Neural crest cell (in vitro differentiated cells): ENCODE measurements at regions not wholly inside any gene's neighbourhood (a gene's known extent, or its start where the extent isn't known, plus 50 kb on each side); places are given as distances from the start of the nearest gene placed in this dataset.
A peak's percentile ranks its signal among the peaks of the same experiment; 100 is the strongest.

Experiments
- DNase-seq: peaks from one replicate; pipeline ENCODE4 v3.0.0; 2021; ENCODE audit warnings: low read depth, mixed read lengths, low spot score
- H3K27ac Mint-ChIP-seq: one replicate; pipeline ENCODE4 v1.8.0; 2021; ENCODE audit warnings: mild to moderate bottlenecking, mixed read lengths; ENCODE audit not compliant: unreplicated experiment
- H3K27me3 Mint-ChIP-seq: 2 replicates; pipeline ENCODE4 v1.8.0; 2021; ENCODE audit warnings: low read depth, mild to moderate bottlenecking, mixed read lengths
- H3K36me3 Mint-ChIP-seq: 2 replicates; pipeline ENCODE4 v1.8.0; 2021; ENCODE audit warnings: low read depth, mild to moderate bottlenecking, mixed read lengths
- H3K4me1 Mint-ChIP-seq: 2 replicates; pipeline ENCODE4 v1.8.0; 2021; ENCODE audit warnings: mixed read lengths
- H3K4me3 Mint-ChIP-seq: one replicate; pipeline ENCODE4 v1.8.0; 2021; ENCODE audit warnings: mild to moderate bottlenecking, mixed read lengths
- H3K9me3 Mint-ChIP-seq: 2 replicates; pipeline ENCODE4 v1.8.0; 2021; ENCODE audit warnings: mixed read lengths
- TF ChIP-seq, protein P1 (sequence below): fragments of 200-600 bp; sonication (generic); conservative IDR thresholded peaks from 2 replicates; pipeline ENCODE4 v1.5.0; 2021; ENCODE audit warnings: antibody characterized with exemption, mild to moderate bottlenecking

DNA sequence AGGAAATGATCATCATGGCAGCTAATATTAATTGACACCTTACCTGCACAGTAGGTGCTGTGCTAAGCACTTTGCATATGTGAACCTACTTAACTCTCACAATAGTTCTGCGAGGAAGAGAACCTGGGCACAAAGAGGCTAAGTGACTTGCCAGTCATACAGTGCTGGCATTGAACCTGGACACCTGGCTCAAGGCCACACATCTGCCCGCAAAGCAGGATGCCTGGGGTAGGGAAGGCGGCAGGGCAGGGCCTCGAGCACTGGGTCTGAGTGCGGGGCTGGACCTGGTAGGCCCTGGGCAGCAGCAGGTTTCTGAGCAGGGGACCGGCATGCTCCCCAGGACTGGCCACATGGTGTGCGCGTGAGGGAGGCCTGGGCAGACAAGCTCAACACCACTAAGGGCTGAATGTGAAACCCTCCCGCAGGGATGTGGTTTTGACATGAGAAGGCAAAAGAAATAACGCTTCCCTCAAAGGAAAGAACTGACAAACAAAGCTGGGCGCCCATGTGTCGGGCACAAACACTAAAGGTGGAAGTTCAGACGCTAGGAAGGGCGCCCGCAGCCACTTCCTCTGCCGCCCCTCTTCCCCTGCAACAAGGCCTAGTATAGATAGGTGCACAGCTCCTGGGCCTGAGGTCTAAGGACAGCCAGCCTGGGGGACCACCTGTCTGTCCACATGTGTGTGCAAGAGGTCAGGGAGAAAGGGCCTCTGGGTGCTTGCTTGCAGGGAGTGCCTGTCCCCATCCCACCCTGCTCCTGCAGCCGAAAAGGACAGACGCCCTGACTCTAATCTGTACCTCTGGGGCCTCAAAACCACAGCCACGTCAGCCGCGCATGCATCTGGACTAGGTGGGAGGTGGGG lies 92.5 kb downstream of the ZFP36L2 start:
- TF ChIP-seq, protein P1, sequence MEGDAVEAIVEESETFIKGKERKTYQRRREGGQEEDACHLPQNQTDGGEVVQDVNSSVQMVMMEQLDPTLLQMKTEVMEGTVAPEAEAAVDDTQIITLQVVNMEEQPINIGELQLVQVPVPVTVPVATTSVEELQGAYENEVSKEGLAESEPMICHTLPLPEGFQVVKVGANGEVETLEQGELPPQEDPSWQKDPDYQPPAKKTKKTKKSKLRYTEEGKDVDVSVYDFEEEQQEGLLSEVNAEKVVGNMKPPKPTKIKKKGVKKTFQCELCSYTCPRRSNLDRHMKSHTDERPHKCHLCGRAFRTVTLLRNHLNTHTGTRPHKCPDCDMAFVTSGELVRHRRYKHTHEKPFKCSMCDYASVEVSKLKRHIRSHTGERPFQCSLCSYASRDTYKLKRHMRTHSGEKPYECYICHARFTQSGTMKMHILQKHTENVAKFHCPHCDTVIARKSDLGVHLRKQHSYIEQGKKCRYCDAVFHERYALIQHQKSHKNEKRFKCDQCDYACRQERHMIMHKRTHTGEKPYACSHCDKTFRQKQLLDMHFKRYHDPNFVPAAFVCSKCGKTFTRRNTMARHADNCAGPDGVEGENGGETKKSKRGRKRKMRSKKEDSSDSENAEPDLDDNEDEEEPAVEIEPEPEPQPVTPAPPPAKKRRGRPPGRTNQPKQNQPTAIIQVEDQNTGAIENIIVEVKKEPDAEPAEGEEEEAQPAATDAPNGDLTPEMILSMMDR: no peak
- no peak overlapping the region for H3K4me3 Mint-ChIP-seq
- peaks cover 49% of the 10 kb centered on the region for H3K4me1 Mint-ChIP-seq
- DNase-seq: no peak
- no peaks in the 10 kb centered on the region for H3K27me3 Mint-ChIP-seq
- no peaks in the 10 kb centered on the region for H3K9me3 Mint-ChIP-seq
- H3K27ac Mint-ChIP-seq: no peak overlapping the region
- H3K36me3 Mint-ChIP-seq: no peaks in the 10 kb centered on the region

DNA sequence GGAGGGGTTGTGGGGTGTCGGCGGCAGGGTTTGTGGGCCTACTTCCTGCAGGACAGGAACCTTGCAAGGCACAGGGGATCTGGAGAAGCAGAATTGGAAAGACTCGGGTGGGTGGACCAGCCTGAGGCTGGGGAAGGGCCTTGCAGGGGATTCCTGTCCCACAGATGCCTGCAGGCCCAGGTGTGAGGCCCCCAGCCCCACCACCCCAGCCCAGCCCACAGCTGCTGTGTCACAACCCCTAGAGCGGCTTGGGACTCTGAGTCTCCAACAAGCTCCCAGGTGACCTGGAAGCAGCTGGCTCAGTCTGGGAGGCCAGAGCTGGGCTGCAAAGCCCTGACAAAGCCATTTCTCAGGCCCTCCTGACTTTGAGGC lies 93.1 kb downstream of the ZFP36L2 start:
- no peak overlapping the region for H3K27ac Mint-ChIP-seq
- H3K27me3 Mint-ChIP-seq: no peaks in the 10 kb centered on the region
- TF ChIP-seq, protein P1: no peak
- no peaks in the 10 kb centered on the region for H3K36me3 Mint-ChIP-seq
- H3K4me1 Mint-ChIP-seq: peaks cover 50% of the 10 kb centered on the region
- no peak for DNase-seq
- no peak overlapping the region for H3K4me3 Mint-ChIP-seq
- no peaks in the 10 kb centered on the region for H3K9me3 Mint-ChIP-seq

DNA sequence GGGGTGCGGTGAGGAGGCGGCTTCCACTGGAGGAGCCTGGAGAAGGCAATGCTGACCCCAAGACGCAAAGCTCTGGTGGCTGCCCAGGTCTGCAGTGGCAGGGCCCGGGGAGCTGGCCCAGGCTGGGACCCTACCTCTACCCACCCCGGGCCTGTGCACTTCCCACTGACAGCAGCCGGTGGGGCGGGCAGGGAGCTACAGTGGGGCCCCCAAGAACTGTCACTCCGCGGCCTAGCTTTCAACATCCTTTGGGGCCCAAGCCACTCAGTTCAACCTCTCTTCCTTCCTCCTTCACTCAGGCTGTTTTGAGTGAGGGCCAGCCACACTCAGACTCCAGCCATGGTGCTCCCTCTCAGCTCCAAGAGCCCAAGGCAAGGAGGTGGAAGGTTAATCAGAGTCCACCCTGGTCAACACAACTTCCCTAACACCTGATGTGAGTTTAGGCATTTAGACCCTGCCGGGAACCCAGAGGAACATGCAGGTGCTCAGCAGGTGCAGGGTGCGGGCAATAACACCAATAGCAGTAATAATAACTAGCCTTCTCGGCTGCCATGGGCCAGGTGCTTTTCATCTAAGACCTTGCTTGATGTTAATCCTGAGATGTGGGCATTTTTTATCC lies 93.6 kb downstream of the ZFP36L2 start:
- peaks cover 51% of the 10 kb centered on the region for H3K4me1 Mint-ChIP-seq
- H3K27me3 Mint-ChIP-seq: no peaks in the 10 kb centered on the region
- no peak for DNase-seq
- TF ChIP-seq, protein P1: no peak
- H3K27ac Mint-ChIP-seq: no peak overlapping the region
- H3K9me3 Mint-ChIP-seq: no peaks in the 10 kb centered on the region
- H3K4me3 Mint-ChIP-seq: no peak overlapping the region
- no peaks in the 10 kb centered on the region for H3K36me3 Mint-ChIP-seq

DNA sequence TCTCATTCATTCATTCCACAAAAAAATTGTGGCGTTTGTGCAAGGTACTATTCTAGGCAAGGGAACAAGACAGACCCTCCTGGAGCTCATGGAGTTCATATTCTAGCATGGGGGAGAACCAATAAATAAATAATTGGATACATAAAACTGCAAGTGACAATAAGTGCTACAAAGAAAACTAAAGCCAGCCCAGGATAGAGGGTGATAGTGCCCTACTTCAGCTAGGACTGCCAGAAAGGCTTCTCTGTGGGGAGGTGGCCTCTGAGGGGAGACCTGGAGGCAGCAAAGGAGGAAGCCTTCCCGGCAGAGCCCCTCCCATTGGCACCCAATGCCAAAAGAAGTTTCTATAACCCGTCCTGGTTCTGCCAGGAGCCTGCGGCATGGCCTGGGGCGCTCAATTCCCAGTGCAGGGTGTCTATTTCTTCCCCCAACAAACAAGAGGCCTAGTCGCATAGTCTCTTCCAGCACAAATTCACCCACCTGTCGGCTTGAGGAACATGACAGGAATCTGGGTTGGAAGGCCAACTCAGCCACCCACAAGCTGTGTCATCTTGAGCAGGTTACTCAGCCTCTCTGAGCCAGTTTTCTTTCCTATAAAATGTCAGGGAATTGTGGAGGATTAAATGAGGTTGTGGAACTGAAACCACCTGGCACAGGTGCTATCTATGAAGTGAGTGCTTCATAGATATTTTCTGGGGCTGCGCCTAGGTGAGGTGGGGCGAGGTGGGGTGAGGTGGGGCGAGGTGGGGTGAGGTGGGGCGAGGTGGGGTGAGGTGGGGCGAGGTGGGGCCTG lies 94.3 kb downstream of the ZFP36L2 start:
- H3K27me3 Mint-ChIP-seq: no peaks in the 10 kb centered on the region
- no peak overlapping the region for H3K4me3 Mint-ChIP-seq
- H3K27ac Mint-ChIP-seq: no peak overlapping the region
- H3K4me1 Mint-ChIP-seq: peaks cover 44% of the 10 kb centered on the region
- no peaks in the 10 kb centered on the region for H3K36me3 Mint-ChIP-seq
- TF ChIP-seq, protein P1: no peak
- no peak for DNase-seq
- H3K9me3 Mint-ChIP-seq: no peaks in the 10 kb centered on the region

DNA sequence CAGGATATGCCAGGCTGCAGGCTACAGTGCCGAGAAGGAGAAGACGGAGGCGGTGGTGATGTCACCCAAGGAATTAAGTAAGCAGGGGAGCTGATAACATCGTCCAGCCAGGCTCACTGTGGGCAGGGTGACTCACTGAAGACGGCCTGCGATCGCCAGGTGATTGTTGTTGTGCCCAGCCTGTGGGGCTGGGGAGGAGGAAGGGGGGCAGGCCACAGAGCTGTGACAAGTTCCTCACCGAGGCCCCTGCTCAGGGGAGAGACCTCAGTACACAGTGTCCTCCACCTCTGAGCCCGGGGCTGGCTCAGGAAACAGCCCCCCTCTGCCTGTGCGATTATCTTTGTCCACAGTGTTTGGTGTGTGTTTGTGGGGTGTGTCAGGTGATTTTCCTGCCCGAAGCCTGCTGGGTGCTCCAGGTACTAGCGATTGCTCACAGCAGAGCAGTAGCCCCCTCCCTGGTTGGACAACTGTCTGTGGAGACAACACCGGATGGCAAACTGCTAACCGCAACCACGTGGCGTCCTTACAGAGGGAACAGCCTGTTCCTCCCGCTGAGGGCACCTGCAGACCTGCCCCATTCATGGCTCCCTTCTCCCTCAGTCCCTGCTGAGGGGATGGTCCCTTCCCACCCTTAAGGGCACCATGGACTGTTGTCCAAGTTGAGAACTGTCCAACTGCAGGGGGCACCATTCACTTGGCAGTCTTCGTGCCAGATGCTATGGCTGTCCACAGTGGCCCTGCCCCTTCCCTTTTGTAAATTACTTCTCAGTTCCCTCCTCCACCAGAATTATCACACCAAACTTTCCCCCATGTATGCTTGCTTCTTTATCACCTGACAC lies 95.1 kb downstream of the ZFP36L2 start:
- Mint-ChIP-seq H3K36me3 (no peaks in the 10 kb centered on the region), H3K27me3 (no peaks in the 10 kb centered on the region), H3K4me3 (no peak overlapping the region), H3K4me1 (peaks cover 38% of the 10 kb centered on the region), H3K9me3 (no peaks in the 10 kb centered on the region), H3K27ac (no peak overlapping the region)
- DNase-seq: no peak
- TF ChIP-seq, protein P1: peak; percentile 36
